ENCODE measurements at regions not wholly inside any gene's neighbourhood (a gene's known extent, or its start where the extent isn't known, plus 50 kb on each side); places are given as distances from the start of the nearest gene placed in this dataset.
"Not testable (repeated sequence)": the region's sequence is repeated elsewhere in the genome, so short reads cannot be mapped to it uniquely, and the experiment has no call there.

- Mint-ChIP-seq H3K27me3 (no peaks in the 10 kb centered on the region), H3K9me3 (peaks cover 9% of the 10 kb centered on the region), H3K27ac (no peak overlapping the region), H3K36me3 (peaks cover 2% of the 10 kb centered on the region), H3K4me1 (peaks cover 3% of the 10 kb centered on the region), H3K4me3 (no peak overlapping the region)
- DNase-seq (ENCODE audit: low spot score in 2 of 2) (no peak), ATAC-seq (ENCODE audit: low read depth) (no peak)
Measured at GRCh38 chrX:42229533-42229932, 306.2 kb upstream of the CASK start.

GRCh38 chrX:42220666-42221065, 297.3 kb upstream of the CASK start:
- H3K4me3 Mint-ChIP-seq = no peak overlapping the region
- no peak overlapping the region for H3K27ac Mint-ChIP-seq
- peaks cover 4% of the 10 kb centered on the region for H3K9me3 Mint-ChIP-seq
- H3K27me3 Mint-ChIP-seq = no peaks in the 10 kb centered on the region
- H3K36me3 Mint-ChIP-seq = no peaks in the 10 kb centered on the region
- H3K4me1 Mint-ChIP-seq = no peaks in the 10 kb centered on the region
- DNase-seq (ENCODE audit: low spot score in 2 of 2) (no peak), ATAC-seq (ENCODE audit: low read depth) (no peak)

GRCh38 chrX:42220083-42220482, 296.7 kb upstream of the CASK start:
- DNase-seq (ENCODE audit: low spot score in 2 of 2) (no peak), ATAC-seq (ENCODE audit: low read depth) (no peak)
- H3K4me3 Mint-ChIP-seq = no peak overlapping the region
- no peak overlapping the region for H3K27ac Mint-ChIP-seq
- H3K4me1 Mint-ChIP-seq = no peaks in the 10 kb centered on the region
- H3K27me3 Mint-ChIP-seq = no peaks in the 10 kb centered on the region
- H3K36me3 Mint-ChIP-seq = no peaks in the 10 kb centered on the region
- peaks cover 4% of the 10 kb centered on the region for H3K9me3 Mint-ChIP-seq

DNA sequence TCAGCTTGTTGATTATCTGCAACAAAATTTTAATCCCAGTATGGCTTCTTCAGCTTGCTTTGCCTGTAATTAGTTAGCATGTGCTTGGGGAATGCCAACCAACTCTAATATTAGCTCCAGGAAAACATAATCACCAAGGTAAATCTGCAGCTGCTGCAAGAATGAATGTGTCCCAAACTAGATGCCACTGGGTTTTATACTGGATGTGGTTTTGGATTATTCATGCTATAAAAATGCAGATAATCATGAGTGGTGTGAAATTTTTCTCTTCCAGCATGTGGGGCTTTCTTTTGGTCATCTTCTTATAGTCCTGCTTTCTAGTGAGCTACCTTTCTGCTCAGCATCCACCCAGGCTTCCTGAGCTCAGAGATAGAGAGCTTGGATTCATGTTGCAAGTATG, 295.9 kb upstream of the CASK start:
- no peaks in the 10 kb centered on the region for H3K27me3 Mint-ChIP-seq
- ATAC-seq (ENCODE audit: low read depth) (no peak), DNase-seq (ENCODE audit: low spot score in 2 of 2) (no peak)
- H3K27ac Mint-ChIP-seq = no peak overlapping the region
- no peaks in the 10 kb centered on the region for H3K4me1 Mint-ChIP-seq
- no peak overlapping the region for H3K4me3 Mint-ChIP-seq
- H3K9me3 Mint-ChIP-seq = no peaks in the 10 kb centered on the region
- no peaks in the 10 kb centered on the region for H3K36me3 Mint-ChIP-seq

DNA sequence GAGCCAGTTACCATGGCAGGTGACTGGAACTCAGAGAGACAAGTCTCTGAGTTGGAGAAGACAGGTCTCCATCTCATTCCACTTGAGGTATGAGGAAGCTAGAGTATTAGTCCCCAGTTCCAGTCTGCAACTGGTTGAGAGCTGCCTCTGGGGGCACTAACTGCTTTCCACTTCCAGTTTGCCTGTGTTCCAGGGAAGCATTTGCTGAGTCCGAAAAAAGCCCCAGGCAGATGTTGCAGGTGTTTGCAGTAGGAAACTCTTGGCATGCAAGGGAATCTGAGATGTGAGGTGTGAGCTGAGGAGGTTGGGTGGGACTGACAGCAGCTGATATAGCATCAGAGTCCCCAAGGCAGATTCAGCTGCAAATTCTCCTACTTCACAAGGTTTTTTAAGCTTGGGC, 272.2 kb upstream of the CASK start:
- Mint-ChIP-seq H3K36me3 (no peaks in the 10 kb centered on the region), H3K27me3 (no peaks in the 10 kb centered on the region), H3K9me3 (peaks cover 2% of the 10 kb centered on the region), H3K27ac (no peak overlapping the region), H3K4me1 (peaks cover 3% of the 10 kb centered on the region), H3K4me3 (no peak overlapping the region)
- ATAC-seq (ENCODE audit: low read depth) (no peak), DNase-seq (ENCODE audit: low spot score in 2 of 2) (no peak)

DNA sequence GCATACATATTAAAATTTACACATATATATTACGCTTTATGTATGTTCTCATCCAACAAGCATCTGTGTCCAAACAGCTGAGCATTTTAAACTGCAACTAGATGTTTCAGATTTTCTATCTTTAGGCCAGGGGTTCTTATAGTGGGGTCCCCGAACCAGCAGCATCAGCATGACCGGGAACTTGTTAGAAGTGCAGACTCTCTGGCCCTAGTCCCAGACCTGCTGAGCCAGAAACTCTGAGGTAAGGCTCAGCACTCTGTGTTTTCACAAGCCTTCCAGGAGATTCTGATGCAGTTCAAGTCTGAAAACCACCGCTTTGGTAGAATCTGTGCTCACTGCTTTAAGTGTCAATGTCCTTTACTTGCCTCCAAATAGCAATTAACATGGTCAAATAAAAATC, 266.2 kb upstream of the CASK start:
- H3K4me3 Mint-ChIP-seq = no peak overlapping the region
- no peak for DNase-seq (ENCODE audit: low spot score in 2 of 2)
- peaks cover 2% of the 10 kb centered on the region for H3K9me3 Mint-ChIP-seq
- ATAC-seq (ENCODE audit: low read depth) = no peak
- no peaks in the 10 kb centered on the region for H3K36me3 Mint-ChIP-seq
- peaks cover 4% of the 10 kb centered on the region for H3K4me1 Mint-ChIP-seq
- no peak overlapping the region for H3K27ac Mint-ChIP-seq
- H3K27me3 Mint-ChIP-seq = no peaks in the 10 kb centered on the region

DNA sequence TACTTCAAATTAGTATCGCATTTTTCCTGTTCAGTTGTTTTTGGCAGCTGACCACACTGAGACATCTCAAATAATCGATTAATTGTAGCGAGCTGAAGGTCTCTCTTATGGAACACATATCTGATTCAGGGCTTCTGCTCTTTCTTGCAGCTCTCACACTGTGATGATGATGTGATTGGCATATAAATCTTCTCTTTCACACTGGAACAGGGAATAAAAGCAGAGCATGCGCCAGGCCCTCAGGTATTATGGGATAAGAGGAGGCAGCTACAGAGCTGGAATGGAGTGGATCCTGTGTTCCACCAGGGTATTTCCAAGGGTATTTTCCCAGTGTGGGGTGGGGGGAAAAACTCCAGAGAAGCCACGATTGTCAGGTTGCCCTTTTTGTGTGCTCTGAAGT, 265.4 kb upstream of the CASK start:
- Mint-ChIP-seq H3K27ac (no peak overlapping the region), H3K4me3 (no peak overlapping the region), H3K36me3 (no peaks in the 10 kb centered on the region), H3K9me3 (peaks cover 2% of the 10 kb centered on the region), H3K4me1 (peaks cover 4% of the 10 kb centered on the region), H3K27me3 (no peaks in the 10 kb centered on the region)
- ATAC-seq (ENCODE audit: low read depth) = no peak
- DNase-seq (ENCODE audit: low spot score in 2 of 2) = no peak

DNA sequence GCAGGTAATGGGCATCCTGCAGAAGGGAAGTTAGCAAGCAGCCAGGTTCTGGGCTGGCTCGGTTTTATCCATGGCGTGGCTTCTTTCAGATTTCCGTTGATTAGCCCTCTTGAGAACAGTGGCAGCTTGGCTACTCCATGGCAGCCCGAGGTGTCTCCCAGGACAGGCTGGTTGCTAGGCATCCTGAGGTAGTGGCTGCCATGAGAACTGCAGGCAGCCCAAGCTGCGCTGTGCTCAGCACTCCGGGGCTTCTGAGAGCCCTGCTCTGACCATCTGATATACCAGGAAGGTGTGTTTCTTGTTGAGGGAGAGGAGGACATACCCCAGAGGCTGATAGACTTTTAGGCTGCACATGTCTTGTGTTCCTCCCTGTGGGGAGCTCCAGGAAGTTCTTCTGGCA, 253.4 kb upstream of the CASK start:
- no peak for ATAC-seq (ENCODE audit: low read depth)

DNA sequence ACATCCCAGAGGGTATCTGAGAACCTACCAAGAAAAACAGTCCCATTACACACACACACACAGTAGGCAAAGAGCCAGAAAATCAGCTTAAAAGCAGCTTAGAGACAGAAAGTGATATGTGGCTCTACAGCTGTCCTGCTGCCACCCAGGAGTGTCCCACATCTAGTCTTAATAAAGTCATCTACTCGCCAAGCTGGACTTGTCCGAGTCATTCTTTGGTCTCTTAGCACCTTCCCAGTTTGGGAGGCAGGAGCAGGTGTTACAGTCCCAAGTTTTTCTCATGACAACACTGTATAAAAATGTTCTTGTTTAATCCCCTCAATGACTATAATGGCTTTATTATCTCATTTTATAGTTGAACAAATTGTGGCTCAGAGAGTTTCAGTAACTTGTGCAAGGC, 252.5 kb upstream of the CASK start:
- Mint-ChIP-seq H3K9me3 (no peaks in the 10 kb centered on the region), H3K36me3 (no peaks in the 10 kb centered on the region), H3K27me3 (no peaks in the 10 kb centered on the region), H3K4me1 (no peaks in the 10 kb centered on the region), H3K27ac (no peak overlapping the region), H3K4me3 (no peak overlapping the region)
- DNase-seq (ENCODE audit: low spot score in 2 of 2) (no peak), ATAC-seq (ENCODE audit: low read depth) (no peak)

More for the DNA sequence above, 253.4 kb upstream of the CASK start:
- Mint-ChIP-seq H3K36me3 (no peaks in the 10 kb centered on the region), H3K4me1 (no peaks in the 10 kb centered on the region), H3K27me3 (no peaks in the 10 kb centered on the region), H3K27ac (no peak overlapping the region), H3K4me3 (no peak overlapping the region), H3K9me3 (no peaks in the 10 kb centered on the region)
- no peak for DNase-seq (ENCODE audit: low spot score in 2 of 2)

DNA sequence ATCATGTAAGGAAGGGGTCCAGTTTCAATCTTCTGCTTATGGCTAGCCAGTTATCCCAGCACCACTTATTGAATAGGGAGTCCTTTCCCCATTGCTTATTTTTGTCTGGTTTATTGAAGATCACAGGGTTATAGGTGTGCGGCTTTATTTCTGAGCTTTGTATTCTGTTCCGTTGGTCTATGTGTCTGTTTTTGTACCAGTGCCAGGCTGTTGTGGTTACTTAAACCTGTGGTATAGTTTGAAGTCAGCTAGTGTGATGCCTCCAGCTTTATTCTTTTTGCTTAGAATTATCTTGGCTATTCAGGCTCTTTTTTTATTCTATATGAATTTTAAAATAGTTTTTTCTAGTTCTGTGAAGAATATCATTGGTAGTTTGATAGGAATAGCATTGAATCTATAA, 234.6 kb upstream of the CASK start:
- H3K27me3 Mint-ChIP-seq; H3K36me3 Mint-ChIP-seq; H3K4me3 Mint-ChIP-seq; H3K4me1 Mint-ChIP-seq; H3K9me3 Mint-ChIP-seq; ATAC-seq (ENCODE audit: low read depth); DNase-seq (ENCODE audit: low spot score in 2 of 2); H3K27ac Mint-ChIP-seq: not testable (repeated sequence)

GRCh38 chrX:42151808-42152207, 228.5 kb upstream of the CASK start:
- DNase-seq (ENCODE audit: low spot score in 2 of 2) (no peak), ATAC-seq (ENCODE audit: low read depth) (no peak)
- H3K27ac Mint-ChIP-seq = no peak overlapping the region
- no peaks in the 10 kb centered on the region for H3K9me3 Mint-ChIP-seq
- peaks cover 2% of the 10 kb centered on the region for H3K4me1 Mint-ChIP-seq
- H3K36me3 Mint-ChIP-seq = no peaks in the 10 kb centered on the region
- H3K27me3 Mint-ChIP-seq = no peaks in the 10 kb centered on the region
- H3K4me3 Mint-ChIP-seq = no peak overlapping the region

DNA sequence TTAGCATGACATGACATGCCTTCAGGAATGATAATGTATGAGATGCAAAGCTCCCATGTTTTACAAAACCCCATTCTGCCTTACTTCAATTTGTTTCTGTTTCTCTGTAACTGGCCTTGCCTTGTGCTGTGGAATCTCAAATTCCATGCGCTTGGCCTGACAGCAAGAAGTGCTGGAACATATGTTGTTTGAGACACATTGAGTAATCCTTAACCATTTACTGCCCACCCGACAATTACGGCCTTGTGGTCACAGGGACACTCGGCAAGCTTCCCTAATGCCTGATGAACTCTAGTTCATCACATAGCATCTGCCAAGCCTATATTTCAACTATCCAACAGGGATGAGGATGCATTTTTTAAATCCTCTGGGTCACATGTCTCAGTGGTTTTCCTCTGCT, 226.4 kb upstream of the CASK start:
- no peak overlapping the region for H3K4me3 Mint-ChIP-seq
- no peaks in the 10 kb centered on the region for H3K27me3 Mint-ChIP-seq
- H3K36me3 Mint-ChIP-seq = no peaks in the 10 kb centered on the region

DNA sequence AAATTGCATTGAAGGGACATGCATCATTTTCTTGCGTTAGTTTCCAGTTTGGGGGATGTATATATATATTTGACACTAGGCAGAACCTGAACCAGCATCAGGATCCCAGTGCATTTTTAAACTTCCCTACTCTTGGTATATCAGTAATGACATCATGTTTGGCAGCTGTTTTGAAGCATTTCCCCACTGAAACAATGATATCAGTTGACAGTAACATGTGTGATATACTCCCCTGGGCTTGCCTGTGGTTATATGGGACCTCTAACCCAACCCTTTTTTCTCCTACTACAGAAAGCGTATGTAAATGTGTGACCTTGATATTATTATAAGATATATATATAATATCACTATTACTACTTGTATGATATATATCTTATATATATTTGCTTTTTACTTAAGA, 225.9 kb upstream of the CASK start:
- Mint-ChIP-seq H3K27me3 (no peaks in the 10 kb centered on the region), H3K4me3 (no peak overlapping the region), H3K36me3 (no peaks in the 10 kb centered on the region), H3K9me3 (no peaks in the 10 kb centered on the region), H3K27ac (no peak overlapping the region), H3K4me1 (peaks cover 4% of the 10 kb centered on the region)
- no peak for DNase-seq (ENCODE audit: low spot score in 2 of 2)
- no peak for ATAC-seq (ENCODE audit: low read depth)

More for the DNA sequence above, 226.4 kb upstream of the CASK start:
- DNase-seq (ENCODE audit: low spot score in 2 of 2) (no peak), ATAC-seq (ENCODE audit: low read depth) (no peak)
- H3K4me1 Mint-ChIP-seq = peaks cover 2% of the 10 kb centered on the region
- no peaks in the 10 kb centered on the region for H3K9me3 Mint-ChIP-seq
- H3K27ac Mint-ChIP-seq = no peak overlapping the region

GRCh38 chrX:42143866-42144592, 220.7 kb upstream of the CASK start:
- no peaks in the 10 kb centered on the region for H3K27me3 Mint-ChIP-seq
- H3K36me3 Mint-ChIP-seq = peaks cover 5% of the 10 kb centered on the region
- no peak overlapping the region for H3K27ac Mint-ChIP-seq
- ATAC-seq (ENCODE audit: low read depth) (no peak), DNase-seq (ENCODE audit: low spot score in 2 of 2) (no peak)
- peaks cover 2% of the 10 kb centered on the region for H3K4me1 Mint-ChIP-seq
- no peak overlapping the region for H3K4me3 Mint-ChIP-seq
- H3K9me3 Mint-ChIP-seq = peaks cover 7% of the 10 kb centered on the region

DNA sequence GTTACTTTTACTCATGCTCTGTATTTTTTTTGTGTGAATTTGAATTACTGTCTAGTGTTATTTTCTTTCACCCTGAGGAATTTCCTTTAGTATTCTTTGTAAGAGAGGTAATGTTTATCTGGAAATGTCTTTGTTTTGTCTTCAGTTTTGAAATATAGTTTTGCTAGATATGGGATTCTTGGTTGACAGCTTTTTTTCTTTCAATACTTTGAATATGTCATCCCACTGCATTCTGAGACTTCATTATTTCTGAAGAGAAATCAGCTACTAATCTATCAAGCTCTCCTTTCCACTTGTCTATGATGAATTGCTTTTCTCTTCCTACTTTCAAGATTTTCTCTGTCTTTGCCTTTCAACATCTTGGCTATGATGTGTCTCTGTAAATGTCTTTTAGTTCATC, 217.0 kb upstream of the CASK start:
- no peak for ATAC-seq (ENCODE audit: low read depth)
- no peak overlapping the region for H3K4me3 Mint-ChIP-seq
- no peak for DNase-seq (ENCODE audit: low spot score in 2 of 2)
- peaks cover 9% of the 10 kb centered on the region for H3K9me3 Mint-ChIP-seq
- no peaks in the 10 kb centered on the region for H3K27me3 Mint-ChIP-seq
- H3K27ac Mint-ChIP-seq = no peak overlapping the region
- peaks cover 5% of the 10 kb centered on the region for H3K36me3 Mint-ChIP-seq
- peaks cover 2% of the 10 kb centered on the region for H3K4me1 Mint-ChIP-seq

Measured in memory B cell (primary cell).